ENCODE measurements at regions not wholly inside any gene's neighbourhood (a gene's known extent, or its start where the extent isn't known, plus 50 kb on each side); places are given as distances from the start of the nearest gene placed in this dataset.
A peak's percentile ranks its signal among the peaks of the same experiment; 100 is the strongest.

DNA sequence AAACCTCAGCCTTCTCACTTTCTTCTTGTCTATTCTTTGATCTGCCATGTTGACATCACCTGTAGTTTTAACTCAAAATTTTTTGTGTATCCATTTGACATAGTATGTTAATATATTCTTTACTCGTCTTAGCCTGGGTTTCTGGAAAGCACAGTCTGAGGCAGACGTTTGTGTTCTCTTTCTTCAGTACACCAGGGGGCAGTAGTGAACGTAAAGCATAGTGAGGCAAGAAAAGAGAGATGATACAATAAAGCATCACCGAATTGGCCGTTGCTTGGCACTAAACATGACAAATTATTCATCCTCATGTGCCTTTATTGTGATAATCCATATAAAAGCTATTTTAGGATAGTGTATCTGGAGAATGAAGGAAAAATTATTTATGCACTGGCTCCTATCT lies 141.0 kb upstream of the MYRIP start:
- no peaks in the 10 kb centered on the region for H3K27me3 ChIP-seq
- intact Hi-C loops (cut with DNase I) = no loop called here
- ATAC-seq (peak; percentile 73), DNase-seq (peak in 2 of 4 donors; percentile 6 to 16)
- H3K4me1 ChIP-seq = no peaks in the 10 kb centered on the region
- H3K4me3 ChIP-seq = no peak overlapping the region
- H3K36me3 ChIP-seq = no peaks in the 10 kb centered on the region
- TF ChIP-seq, protein P1, sequence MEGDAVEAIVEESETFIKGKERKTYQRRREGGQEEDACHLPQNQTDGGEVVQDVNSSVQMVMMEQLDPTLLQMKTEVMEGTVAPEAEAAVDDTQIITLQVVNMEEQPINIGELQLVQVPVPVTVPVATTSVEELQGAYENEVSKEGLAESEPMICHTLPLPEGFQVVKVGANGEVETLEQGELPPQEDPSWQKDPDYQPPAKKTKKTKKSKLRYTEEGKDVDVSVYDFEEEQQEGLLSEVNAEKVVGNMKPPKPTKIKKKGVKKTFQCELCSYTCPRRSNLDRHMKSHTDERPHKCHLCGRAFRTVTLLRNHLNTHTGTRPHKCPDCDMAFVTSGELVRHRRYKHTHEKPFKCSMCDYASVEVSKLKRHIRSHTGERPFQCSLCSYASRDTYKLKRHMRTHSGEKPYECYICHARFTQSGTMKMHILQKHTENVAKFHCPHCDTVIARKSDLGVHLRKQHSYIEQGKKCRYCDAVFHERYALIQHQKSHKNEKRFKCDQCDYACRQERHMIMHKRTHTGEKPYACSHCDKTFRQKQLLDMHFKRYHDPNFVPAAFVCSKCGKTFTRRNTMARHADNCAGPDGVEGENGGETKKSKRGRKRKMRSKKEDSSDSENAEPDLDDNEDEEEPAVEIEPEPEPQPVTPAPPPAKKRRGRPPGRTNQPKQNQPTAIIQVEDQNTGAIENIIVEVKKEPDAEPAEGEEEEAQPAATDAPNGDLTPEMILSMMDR (IDR thresholded peaks at IDR 0.05) = peak; percentile 36 to 44
- no peaks in the 10 kb centered on the region for H3K9me3 ChIP-seq
- no peak overlapping the region for H3K27ac ChIP-seq

DNA sequence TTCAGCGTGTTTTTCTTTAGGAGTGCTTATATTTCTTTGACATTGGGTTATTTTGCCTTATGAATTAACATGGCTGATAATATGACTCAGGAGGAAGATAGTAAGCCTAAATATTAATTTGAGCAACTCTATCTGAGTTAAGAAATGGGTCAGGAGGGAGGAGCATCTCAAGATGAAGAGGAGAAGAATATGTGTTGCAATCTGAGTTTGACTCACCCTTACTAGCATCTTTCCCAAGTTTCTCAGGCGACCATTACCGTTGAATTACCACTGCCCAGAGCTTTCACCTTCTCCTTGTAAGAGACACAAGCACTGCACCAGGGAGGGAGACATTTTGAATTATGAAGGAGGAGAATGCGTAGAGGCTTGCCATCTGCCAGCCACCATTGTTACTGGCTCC lies 138.3 kb upstream of the MYRIP start:
- H3K27ac ChIP-seq = no peak overlapping the region
- TF ChIP-seq, protein P1 (IDR thresholded peaks at IDR 0.05) = no peak
- peaks cover 0 to 2% of the 10 kb centered on the region in 2 donors for H3K9me3 ChIP-seq
- ATAC-seq = no peak
- intact Hi-C loops (cut with DNase I) = no loop called here
- H3K4me1 ChIP-seq = no peaks in the 10 kb centered on the region
- H3K27me3 ChIP-seq = no peaks in the 10 kb centered on the region
- no peaks in the 10 kb centered on the region for H3K36me3 ChIP-seq
- DNase-seq = no peak
- H3K4me3 ChIP-seq = no peak overlapping the region

DNA sequence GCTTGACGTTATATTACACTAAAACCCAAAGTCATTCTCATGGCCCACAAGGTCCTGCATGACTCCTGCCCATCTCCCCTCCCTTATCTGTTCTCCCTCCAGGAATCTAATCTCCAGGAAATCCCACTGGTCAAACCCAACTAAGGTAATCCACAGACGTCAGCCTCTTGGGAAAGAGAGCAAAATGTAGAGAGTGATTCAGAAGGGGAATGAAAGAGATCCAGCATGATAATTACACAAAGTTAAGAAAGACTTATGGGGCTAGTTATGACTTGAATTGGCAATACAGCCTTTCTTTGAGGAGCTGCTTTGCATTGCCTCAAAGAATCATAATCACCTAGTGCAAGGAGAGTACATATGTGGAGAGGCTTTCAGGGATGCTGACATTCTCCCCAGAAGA lies 137.8 kb upstream of the MYRIP start:
- H3K4me3 ChIP-seq = no peak overlapping the region
- ATAC-seq (no peak), DNase-seq (no peak)
- intact Hi-C loops (cut with DNase I) = no loop called here
- H3K27me3 ChIP-seq = no peaks in the 10 kb centered on the region
- H3K9me3 ChIP-seq = peaks cover 0 to 2% of the 10 kb centered on the region in 2 donors
- no peaks in the 10 kb centered on the region for H3K36me3 ChIP-seq
- no peak overlapping the region for H3K27ac ChIP-seq
- H3K4me1 ChIP-seq = no peaks in the 10 kb centered on the region
- TF ChIP-seq, protein P1 (IDR thresholded peaks at IDR 0.05) = no peak

DNA sequence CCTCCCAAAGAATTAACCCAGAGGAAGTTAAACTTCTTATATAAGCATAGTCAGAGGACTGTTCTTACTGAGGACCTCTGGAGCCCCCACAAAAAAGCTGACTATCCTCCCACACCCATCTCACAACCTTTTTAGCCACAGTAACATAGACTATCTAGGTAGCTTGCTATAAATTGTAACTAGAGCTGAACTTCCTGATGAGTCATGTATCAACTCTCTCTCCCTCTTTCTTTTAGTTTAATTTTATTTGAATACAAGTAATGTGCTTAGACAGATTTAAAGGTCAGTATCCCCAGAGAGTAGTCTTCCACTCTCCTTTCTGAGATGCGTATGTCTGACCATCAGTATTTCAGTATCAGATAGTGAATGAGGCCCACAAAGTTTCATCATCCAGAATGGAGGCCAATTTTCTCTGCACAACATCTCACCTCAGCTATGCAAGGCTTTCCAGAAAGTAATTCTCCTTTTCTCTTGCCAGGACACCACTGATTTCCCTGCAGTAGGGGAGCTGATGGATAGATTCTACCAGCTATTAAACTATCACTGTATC lies 104.0 kb upstream of the MYRIP start:
- ATAC-seq (no peak), DNase-seq (no peak)
- Histone ChIP-seq H3K27ac (no peak overlapping the region), H3K4me3 (no peak overlapping the region), H3K4me1 (no peaks in the 10 kb centered on the region), H3K9me3 (no peaks in the 10 kb centered on the region), H3K27me3 (no peaks in the 10 kb centered on the region), H3K36me3 (no peaks in the 10 kb centered on the region)
- TF ChIP-seq, protein P1 (IDR thresholded peaks at IDR 0.05) = no peak
- intact Hi-C loops (cut with DNase I) = no loop called here

GRCh38 chr3:39707314-39707909 lies 102.0 kb upstream of the MYRIP start:
- no peak overlapping the region for H3K27ac ChIP-seq
- no peaks in the 10 kb centered on the region for H3K9me3 ChIP-seq
- intact Hi-C loops (cut with DNase I) = no loop called here
- DNase-seq (peak in 2 of 4 donors; percentile 3 to 7), ATAC-seq (peak; percentile 76)
- H3K4me1 ChIP-seq = no peaks in the 10 kb centered on the region
- H3K27me3 ChIP-seq = no peaks in the 10 kb centered on the region
- TF ChIP-seq, protein P1 (IDR thresholded peaks at IDR 0.05) = peak; percentile 54 to 65
- no peak overlapping the region for H3K4me3 ChIP-seq
- no peaks in the 10 kb centered on the region for H3K36me3 ChIP-seq
